BLaER1 (cell line): ENCODE measurements at regions not wholly inside any gene's neighbourhood (a gene's known extent, or its start where the extent isn't known, plus 50 kb on each side); places are given as distances from the start of the nearest gene placed in this dataset.

Experiments
- H3K27ac ChIP-seq: shearing (Covaris generic); formaldehyde crosslinking; 2 replicates; pipeline ENCODE4 v1.8.1; 2022
- H3K27me3 ChIP-seq: shearing (Covaris generic); formaldehyde crosslinking; 2 replicates; pipeline ENCODE4 v1.8.1; 2022
- H3K36me3 ChIP-seq: shearing (Covaris generic); formaldehyde crosslinking; 2 replicates; pipeline ENCODE4 v1.8.1; 2022
- H3K4me1 ChIP-seq: shearing (Covaris generic); formaldehyde crosslinking; 2 replicates; pipeline ENCODE4 v1.8.1; 2022
- H3K4me2 ChIP-seq: shearing (Covaris generic); formaldehyde crosslinking; 2 replicates; pipeline ENCODE4 v1.8.1; 2022
- H3K4me3 ChIP-seq: shearing (Covaris generic); formaldehyde crosslinking; 2 replicates; pipeline ENCODE4 v1.8.1; 2022
- H3K9ac ChIP-seq: shearing (Covaris generic); formaldehyde crosslinking; 2 replicates; pipeline ENCODE4 v1.8.1; 2022
- H3K9me3 ChIP-seq: shearing (Covaris generic); formaldehyde crosslinking; 2 replicates; pipeline ENCODE4 v1.8.1; 2022
- H4K20me1 ChIP-seq: shearing (Covaris generic); formaldehyde crosslinking; 2 replicates; pipeline ENCODE4 v1.8.1; 2022
- Cebpa-rat ChIP-seq: shearing (Covaris generic); IDR thresholded peaks from 2 replicates; pipeline ENCODE4 v1.8.1; 2022

- no peak overlapping the region for H3K4me2 ChIP-seq
- no peaks in the 10 kb centered on the region for H3K36me3 ChIP-seq
- no peaks in the 10 kb centered on the region for H3K4me1 ChIP-seq
- no peak for TF ChIP-seq Cebpa-rat
- no peak overlapping the region for H3K9ac ChIP-seq
- H4K20me1 ChIP-seq = no peaks in the 10 kb centered on the region
- H3K9me3 ChIP-seq = no peaks in the 10 kb centered on the region
- H3K27me3 ChIP-seq = no peaks in the 10 kb centered on the region
- H3K27ac ChIP-seq = no peak overlapping the region
- no peak overlapping the region for H3K4me3 ChIP-seq
Observed at GRCh38 chr4:162952232-162952631, 214.5 kb downstream of the NAF1 start.

DNA sequence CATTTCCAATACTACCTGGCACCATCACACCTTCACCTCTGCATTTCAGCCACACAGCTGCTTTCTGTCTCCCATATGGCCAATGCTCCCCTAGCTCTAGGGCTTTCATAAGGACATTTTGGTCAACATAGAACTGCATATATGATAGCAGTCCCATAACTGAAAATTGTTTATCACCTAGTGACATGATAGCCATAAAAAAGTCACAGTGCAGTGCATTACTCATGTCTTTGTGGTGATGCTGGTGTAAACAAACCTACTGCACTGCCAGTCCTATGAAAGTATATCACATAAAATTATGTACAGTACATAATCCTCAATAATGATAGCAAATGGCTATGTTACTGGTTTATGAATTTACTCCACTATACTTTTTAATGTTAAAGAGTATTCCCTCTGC lies 221.0 kb downstream of the NAF1 start:
- Histone ChIP-seq H3K27ac (no peak overlapping the region), H3K4me3 (no peak overlapping the region), H3K4me1 (no peaks in the 10 kb centered on the region), H3K9me3 (no peaks in the 10 kb centered on the region), H3K9ac (no peak overlapping the region), H3K4me2 (no peak overlapping the region), H3K27me3 (no peaks in the 10 kb centered on the region), H3K36me3 (no peaks in the 10 kb centered on the region), H4K20me1 (no peaks in the 10 kb centered on the region)
- TF ChIP-seq Cebpa-rat = no peak

GRCh38 chr4:162943263-162943662 lies 223.4 kb downstream of the NAF1 start:
- TF ChIP-seq Cebpa-rat = no peak
- Histone ChIP-seq H3K27me3 (no peaks in the 10 kb centered on the region), H3K4me1 (no peaks in the 10 kb centered on the region), H3K9ac (no peak overlapping the region), H3K27ac (no peak overlapping the region), H4K20me1 (no peaks in the 10 kb centered on the region), H3K4me3 (no peak overlapping the region), H3K4me2 (no peak overlapping the region), H3K9me3 (no peaks in the 10 kb centered on the region), H3K36me3 (no peaks in the 10 kb centered on the region)

GRCh38 chr4:162938738-162939485 lies 227.8 kb downstream of the NAF1 start:
- Histone ChIP-seq H3K4me3 (no peak overlapping the region), H3K36me3 (no peaks in the 10 kb centered on the region)

DNA sequence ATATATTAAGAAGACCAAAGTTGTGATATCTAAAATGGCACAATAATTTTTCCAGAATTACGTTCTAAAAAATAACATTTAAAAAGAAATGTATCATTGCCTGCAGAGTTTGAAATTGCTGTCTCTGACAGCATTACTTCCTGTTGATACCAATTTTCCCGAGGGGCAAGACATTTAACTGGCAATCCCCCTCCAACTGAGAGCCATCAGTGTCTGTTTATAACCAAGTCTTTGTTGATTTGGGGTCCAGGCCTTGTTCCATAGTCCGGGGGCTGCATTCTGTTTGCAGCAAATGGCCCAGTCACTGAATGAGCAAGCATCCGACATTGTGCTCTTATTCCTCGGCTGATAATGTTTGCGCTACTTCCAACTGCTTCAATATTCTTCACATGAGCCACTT lies 231.5 kb downstream of the NAF1 start:
- peak overlapping the region; percentile 62 for H3K4me2 ChIP-seq
- H4K20me1 ChIP-seq = no peaks in the 10 kb centered on the region
- H3K27ac ChIP-seq = no peak overlapping the region
- no peak overlapping the region for H3K9ac ChIP-seq
- H3K36me3 ChIP-seq = no peaks in the 10 kb centered on the region
- no peaks in the 10 kb centered on the region for H3K27me3 ChIP-seq
- no peaks in the 10 kb centered on the region for H3K9me3 ChIP-seq
- no peak for TF ChIP-seq Cebpa-rat
- H3K4me3 ChIP-seq = no peak overlapping the region
- peaks cover 12% of the 10 kb centered on the region for H3K4me1 ChIP-seq

More at GRCh38 chr4:162938738-162939485, 227.8 kb downstream of the NAF1 start:
- Histone ChIP-seq H3K27me3 (no peaks in the 10 kb centered on the region), H4K20me1 (no peaks in the 10 kb centered on the region), H3K27ac (no peak overlapping the region), H3K9ac (no peak overlapping the region), H3K4me2 (no peak overlapping the region), H3K9me3 (no peaks in the 10 kb centered on the region), H3K4me1 (peaks cover 12% of the 10 kb centered on the region)
- TF ChIP-seq Cebpa-rat = no peak

DNA sequence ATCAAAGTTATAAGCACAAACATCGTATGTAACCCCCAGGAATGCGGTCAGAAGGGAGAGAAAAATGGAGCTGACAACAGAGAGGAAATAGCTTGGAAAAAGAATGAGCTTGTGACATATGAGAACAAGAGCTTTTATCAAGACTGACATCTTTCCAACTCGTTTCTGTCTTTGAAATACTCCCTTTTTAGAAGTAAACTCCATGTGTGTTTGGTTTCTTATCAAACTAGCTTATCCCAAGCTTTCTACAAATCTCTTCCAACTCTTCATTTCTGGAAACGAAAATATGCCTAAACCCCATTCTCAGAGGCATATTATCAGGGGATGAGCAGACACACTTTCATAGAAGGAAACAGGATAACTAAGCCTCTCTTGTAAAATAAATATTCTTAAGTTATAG lies 235.4 kb downstream of the NAF1 start:
- H3K9me3 ChIP-seq = no peaks in the 10 kb centered on the region
- H3K36me3 ChIP-seq = no peaks in the 10 kb centered on the region
- H3K27me3 ChIP-seq = no peaks in the 10 kb centered on the region
- no peak overlapping the region for H3K27ac ChIP-seq
- H3K9ac ChIP-seq = no peak overlapping the region
- H3K4me2 ChIP-seq = no peak overlapping the region
- H4K20me1 ChIP-seq = no peaks in the 10 kb centered on the region
- H3K4me3 ChIP-seq = no peak overlapping the region
- no peak for TF ChIP-seq Cebpa-rat
- peaks cover 12% of the 10 kb centered on the region for H3K4me1 ChIP-seq

GRCh38 chr4:162921178-162921785 lies 245.4 kb downstream of the NAF1 start:
- Histone ChIP-seq H3K4me3 (no peak overlapping the region), H3K27me3 (no peaks in the 10 kb centered on the region), H3K27ac (no peak overlapping the region), H3K4me2 (no peak overlapping the region), H4K20me1 (no peaks in the 10 kb centered on the region), H3K4me1 (no peaks in the 10 kb centered on the region), H3K9ac (no peak overlapping the region), H3K36me3 (no peaks in the 10 kb centered on the region), H3K9me3 (peaks cover 3% of the 10 kb centered on the region; the same call in 1 of the 2 replicates)
- TF ChIP-seq Cebpa-rat = no peak

GRCh38 chr4:162920649-162921048 lies 246.0 kb downstream of the NAF1 start:
- Histone ChIP-seq H3K27me3 (no peaks in the 10 kb centered on the region), H4K20me1 (no peaks in the 10 kb centered on the region), H3K9ac (no peak overlapping the region), H3K4me2 (no peak overlapping the region), H3K27ac (no peak overlapping the region), H3K4me1 (no peaks in the 10 kb centered on the region), H3K4me3 (no peak overlapping the region), H3K36me3 (no peaks in the 10 kb centered on the region), H3K9me3 (peaks cover 3% of the 10 kb centered on the region; the same call in 1 of the 2 replicates)
- TF ChIP-seq Cebpa-rat = no peak

DNA sequence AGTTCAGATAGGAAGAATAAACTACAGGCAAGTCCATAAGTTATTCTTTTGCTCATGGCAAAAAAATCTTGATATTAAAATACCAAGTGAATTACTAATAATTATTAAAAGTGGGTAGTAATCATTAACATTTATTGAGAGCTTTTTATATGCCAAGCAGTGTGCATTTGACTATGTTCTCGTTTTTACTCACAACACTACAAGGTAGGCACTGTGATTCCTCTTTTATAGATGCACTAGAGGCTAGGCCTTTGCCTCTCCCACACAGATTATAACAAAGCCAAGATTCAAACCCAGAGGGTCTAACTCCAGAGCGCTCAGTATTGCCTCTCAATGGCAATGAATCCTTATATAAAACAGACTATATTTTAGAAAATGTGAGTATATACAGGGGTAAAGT lies 254.2 kb downstream of the NAF1 start:
- Histone ChIP-seq H4K20me1 (no peaks in the 10 kb centered on the region), H3K4me1 (no peaks in the 10 kb centered on the region), H3K36me3 (no peaks in the 10 kb centered on the region), H3K4me3 (no peak overlapping the region), H3K27ac (no peak overlapping the region), H3K4me2 (no peak overlapping the region), H3K9ac (no peak overlapping the region), H3K9me3 (peaks cover 3% of the 10 kb centered on the region; the same call in 1 of the 2 replicates), H3K27me3 (no peaks in the 10 kb centered on the region)
- no peak for TF ChIP-seq Cebpa-rat

- no peak overlapping the region for H3K4me3 ChIP-seq
- H3K27ac ChIP-seq = no peak overlapping the region
- TF ChIP-seq Cebpa-rat = no peak
- no peak overlapping the region for H3K4me2 ChIP-seq
- H3K4me1 ChIP-seq = no peaks in the 10 kb centered on the region
- peaks cover 5% of the 10 kb centered on the region for H3K9me3 ChIP-seq
- no peaks in the 10 kb centered on the region for H3K36me3 ChIP-seq
- no peaks in the 10 kb centered on the region for H3K27me3 ChIP-seq
- no peak overlapping the region for H3K9ac ChIP-seq
- H4K20me1 ChIP-seq = no peaks in the 10 kb centered on the region
Observed at GRCh38 chr4:162911349-162911748, 255.3 kb downstream of the NAF1 start.
